ENCODE measurements at regions not wholly inside any gene's neighbourhood (a gene's known extent, or its start where the extent isn't known, plus 50 kb on each side); places are given as distances from the start of the nearest gene placed in this dataset.
"Not testable (repeated sequence)": the region's sequence is repeated elsewhere in the genome, so short reads cannot be mapped to it uniquely, and the experiment has no call there.

DNA sequence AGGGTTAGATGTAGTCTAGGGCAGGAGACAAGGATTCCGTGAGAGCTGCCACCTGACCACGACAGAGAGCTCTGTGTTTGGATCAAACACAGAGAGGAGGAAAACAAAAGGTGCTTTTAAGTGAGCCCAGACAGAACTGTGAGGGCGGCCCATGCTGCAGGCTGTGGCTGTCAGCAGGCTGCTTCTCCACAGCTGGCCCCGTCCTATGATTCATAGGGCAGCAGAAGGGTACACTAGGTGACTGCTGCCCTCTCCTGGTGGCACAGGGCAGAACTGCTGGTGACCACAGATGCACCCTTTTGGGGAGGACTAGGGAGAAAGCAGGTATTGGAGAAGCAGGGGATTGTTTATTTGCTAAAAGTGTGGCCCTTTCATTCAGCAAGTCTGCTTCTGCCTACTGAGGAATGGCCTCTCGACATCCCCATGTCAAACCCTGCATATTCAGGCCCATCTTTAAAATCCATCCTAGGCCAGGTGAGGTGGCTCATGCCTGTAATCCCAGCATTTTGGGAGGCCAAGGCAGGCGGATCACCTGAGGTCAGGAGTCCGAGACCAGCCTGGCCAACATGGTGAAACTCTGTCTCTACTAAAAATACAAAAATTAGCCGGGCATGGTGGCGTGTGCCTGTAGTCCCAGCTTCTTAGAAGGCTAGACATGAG, 234.4 kb upstream of the FRG2C start:
- not testable (repeated sequence) for H3K27me3 Mint-ChIP-seq; H3K4me1 Mint-ChIP-seq (ENCODE audit: unreplicated experiment); H3K36me3 Mint-ChIP-seq; H3K9me3 Mint-ChIP-seq; DNase-seq (ENCODE audit: extremely low spot score, unreplicated experiment); H3K27ac Mint-ChIP-seq
- peak overlapping the region; percentile 48 for H3K4me3 Mint-ChIP-seq
- TF ChIP-seq, protein P1, sequence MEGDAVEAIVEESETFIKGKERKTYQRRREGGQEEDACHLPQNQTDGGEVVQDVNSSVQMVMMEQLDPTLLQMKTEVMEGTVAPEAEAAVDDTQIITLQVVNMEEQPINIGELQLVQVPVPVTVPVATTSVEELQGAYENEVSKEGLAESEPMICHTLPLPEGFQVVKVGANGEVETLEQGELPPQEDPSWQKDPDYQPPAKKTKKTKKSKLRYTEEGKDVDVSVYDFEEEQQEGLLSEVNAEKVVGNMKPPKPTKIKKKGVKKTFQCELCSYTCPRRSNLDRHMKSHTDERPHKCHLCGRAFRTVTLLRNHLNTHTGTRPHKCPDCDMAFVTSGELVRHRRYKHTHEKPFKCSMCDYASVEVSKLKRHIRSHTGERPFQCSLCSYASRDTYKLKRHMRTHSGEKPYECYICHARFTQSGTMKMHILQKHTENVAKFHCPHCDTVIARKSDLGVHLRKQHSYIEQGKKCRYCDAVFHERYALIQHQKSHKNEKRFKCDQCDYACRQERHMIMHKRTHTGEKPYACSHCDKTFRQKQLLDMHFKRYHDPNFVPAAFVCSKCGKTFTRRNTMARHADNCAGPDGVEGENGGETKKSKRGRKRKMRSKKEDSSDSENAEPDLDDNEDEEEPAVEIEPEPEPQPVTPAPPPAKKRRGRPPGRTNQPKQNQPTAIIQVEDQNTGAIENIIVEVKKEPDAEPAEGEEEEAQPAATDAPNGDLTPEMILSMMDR (conservative IDR thresholded peaks at IDR 0.05), result peak; percentile 86

DNA sequence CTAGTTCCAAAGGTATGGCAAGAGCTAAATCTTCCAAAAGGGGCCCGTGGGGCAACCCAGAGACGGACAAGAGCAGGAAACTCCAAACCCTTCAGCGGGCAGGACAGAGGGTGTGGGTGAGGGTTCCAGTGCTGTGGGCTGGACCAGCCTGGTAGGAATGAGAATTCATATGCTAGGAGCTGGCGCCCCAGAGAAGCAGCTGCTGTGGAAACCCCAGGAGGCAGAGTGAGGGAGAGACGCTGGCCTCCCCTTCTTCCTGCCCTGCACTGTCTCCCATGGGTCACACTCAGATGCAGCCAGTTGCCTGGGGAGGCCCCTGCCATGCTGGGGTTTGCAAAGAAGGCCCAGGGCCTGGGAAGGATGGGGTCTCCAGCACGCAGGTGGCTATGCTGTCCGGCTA, 233.7 kb upstream of the FRG2C start:
- not testable (repeated sequence) for H3K4me1 Mint-ChIP-seq (ENCODE audit: unreplicated experiment); H3K27ac Mint-ChIP-seq; DNase-seq (ENCODE audit: extremely low spot score, unreplicated experiment); H3K4me3 Mint-ChIP-seq; H3K27me3 Mint-ChIP-seq; H3K9me3 Mint-ChIP-seq; H3K36me3 Mint-ChIP-seq

DNA sequence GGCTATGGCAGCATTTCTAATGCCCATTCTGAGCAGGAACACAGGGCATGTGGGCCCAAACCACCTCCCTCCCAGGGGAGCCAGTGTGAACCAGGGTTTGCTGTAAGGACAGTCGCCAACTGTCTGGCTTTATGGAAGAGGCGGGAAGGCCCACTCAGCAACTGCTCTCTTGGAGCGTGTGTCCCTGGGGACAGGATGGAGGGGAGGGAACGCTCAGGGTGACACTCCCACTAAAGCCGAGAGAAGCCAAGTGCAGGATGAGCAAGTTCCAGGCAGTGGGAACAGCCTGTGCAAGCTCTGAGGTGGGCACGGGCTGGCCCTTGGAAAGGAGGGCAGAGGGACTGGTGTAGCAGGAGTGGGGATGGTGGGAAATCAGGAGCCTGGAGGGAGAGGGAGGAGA, 233.0 kb upstream of the FRG2C start:
- not testable (repeated sequence) for H3K9me3 Mint-ChIP-seq; H3K27ac Mint-ChIP-seq; H3K4me3 Mint-ChIP-seq; DNase-seq (ENCODE audit: extremely low spot score, unreplicated experiment); H3K36me3 Mint-ChIP-seq; H3K4me1 Mint-ChIP-seq (ENCODE audit: unreplicated experiment); H3K27me3 Mint-ChIP-seq

DNA sequence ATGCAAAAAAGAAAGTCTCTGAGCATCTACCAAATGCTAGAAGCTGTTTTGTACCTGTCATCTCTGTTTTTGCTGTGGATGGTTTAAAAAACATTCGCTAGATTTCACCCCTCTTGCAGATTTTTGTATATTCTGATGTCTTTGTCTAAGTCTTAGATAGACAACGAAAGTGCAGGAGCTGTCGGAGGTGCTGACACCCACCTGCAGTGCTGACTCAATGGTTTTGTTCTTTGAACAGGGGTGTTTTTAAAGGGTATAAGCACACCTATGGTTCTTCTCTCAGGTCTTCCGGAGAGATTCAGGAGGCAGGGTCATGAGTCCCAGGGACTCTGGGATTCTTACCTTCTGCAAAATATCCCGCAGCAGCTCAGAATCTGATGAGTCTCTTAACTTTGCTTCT, 231.7 kb upstream of the FRG2C start:
- H3K4me1 Mint-ChIP-seq (ENCODE audit: unreplicated experiment); H3K9me3 Mint-ChIP-seq; DNase-seq (ENCODE audit: extremely low spot score, unreplicated experiment); H3K36me3 Mint-ChIP-seq; H3K27me3 Mint-ChIP-seq: not testable (repeated sequence)
- Mint-ChIP-seq H3K4me3 (peak overlapping the region; percentile 41), H3K27ac (peak overlapping the region; percentile 34)

DNA sequence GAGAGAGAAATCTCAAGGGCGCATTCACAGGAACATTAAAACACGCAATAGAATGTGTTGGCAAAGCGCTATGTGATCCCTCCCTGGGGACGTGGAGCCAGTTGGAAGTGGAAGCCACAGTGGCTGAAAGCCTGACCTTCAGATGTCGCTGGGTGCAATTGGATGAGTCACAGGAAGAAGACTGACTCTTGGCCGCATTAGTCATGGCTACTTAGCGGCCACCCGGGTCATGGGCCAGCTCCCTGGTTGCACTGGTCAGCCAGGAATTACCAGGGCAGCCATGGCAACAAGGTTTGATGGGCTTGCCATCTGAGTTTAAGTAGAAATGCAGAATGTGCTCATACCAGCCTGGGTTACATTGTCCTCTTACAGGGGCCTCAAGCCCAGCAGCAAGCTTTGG, 231.2 kb upstream of the FRG2C start:
- Mint-ChIP-seq H3K27ac (peak overlapping the region; percentile 34), H3K4me3 (peak overlapping the region; percentile 65)
- not testable (repeated sequence) for H3K27me3 Mint-ChIP-seq

DNA sequence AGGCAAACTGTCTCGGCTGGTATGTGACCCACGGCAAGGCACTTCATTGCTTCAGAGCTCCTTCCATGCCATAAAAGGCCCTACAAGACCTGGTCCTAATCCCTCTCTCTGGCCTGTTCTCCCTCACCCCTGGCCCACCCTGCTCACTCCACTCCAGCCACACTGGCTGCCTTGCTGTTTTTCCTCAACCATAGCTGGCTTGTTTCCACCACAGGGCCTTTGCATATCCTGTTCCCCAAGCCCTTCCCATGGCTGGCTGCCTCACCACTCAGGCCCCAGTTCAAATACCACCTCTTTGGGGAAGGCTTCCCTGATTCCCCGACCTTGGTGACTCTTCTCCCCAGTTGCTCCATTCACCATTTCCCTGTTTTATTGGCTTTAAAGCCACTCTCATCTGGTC, 230.8 kb upstream of the FRG2C start:
- H3K4me3 Mint-ChIP-seq, result peak overlapping the region; percentile 65
- not testable (repeated sequence) for H3K9me3 Mint-ChIP-seq; H3K36me3 Mint-ChIP-seq; H3K27me3 Mint-ChIP-seq; DNase-seq (ENCODE audit: extremely low spot score, unreplicated experiment); H3K4me1 Mint-ChIP-seq (ENCODE audit: unreplicated experiment)
- peak overlapping the region; percentile 88 for H3K27ac Mint-ChIP-seq

More for the DNA sequence above, 231.2 kb upstream of the FRG2C start:
- H3K4me1 Mint-ChIP-seq (ENCODE audit: unreplicated experiment); H3K9me3 Mint-ChIP-seq; DNase-seq (ENCODE audit: extremely low spot score, unreplicated experiment); H3K36me3 Mint-ChIP-seq: not testable (repeated sequence)

DNA sequence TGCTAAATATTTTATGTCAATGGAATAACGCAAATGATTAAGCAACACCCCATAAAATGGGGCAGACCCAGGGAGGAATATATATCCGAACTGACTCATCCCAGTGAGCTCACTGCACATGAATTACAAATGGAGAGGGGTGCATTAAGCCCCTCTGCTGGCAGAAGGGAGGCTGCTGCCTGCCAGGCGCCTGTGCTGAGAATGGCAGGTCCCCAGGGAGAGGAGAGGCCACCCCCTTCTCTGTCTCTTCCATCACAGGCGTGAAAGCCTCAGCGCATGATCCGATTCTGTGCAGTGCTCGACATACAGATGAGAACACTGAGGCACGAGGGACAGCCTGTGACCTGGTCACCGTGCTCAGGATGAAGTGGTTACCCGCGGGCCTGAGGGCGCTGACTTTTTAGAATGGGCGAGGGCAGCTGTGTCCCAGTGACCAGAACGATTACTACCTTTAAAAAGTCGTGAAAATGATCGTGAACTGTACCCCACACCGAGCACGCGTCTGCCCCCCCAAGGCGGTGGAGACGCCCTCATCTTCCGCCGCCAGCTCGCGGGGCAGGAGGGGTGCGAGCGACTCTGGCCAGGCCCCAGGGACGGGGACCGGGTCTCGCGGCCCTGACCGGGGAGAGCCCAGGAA, 229.7 kb upstream of the FRG2C start:
- not testable (repeated sequence) for H3K27me3 Mint-ChIP-seq; DNase-seq (ENCODE audit: extremely low spot score, unreplicated experiment); H3K4me1 Mint-ChIP-seq (ENCODE audit: unreplicated experiment); H3K36me3 Mint-ChIP-seq; H3K9me3 Mint-ChIP-seq
- Mint-ChIP-seq H3K27ac (peak overlapping the region; percentile 88), H3K4me3 (peak overlapping the region; percentile 99)
- TF ChIP-seq, protein P1 (conservative IDR thresholded peaks at IDR 0.05), result peak; percentile 22

DNA sequence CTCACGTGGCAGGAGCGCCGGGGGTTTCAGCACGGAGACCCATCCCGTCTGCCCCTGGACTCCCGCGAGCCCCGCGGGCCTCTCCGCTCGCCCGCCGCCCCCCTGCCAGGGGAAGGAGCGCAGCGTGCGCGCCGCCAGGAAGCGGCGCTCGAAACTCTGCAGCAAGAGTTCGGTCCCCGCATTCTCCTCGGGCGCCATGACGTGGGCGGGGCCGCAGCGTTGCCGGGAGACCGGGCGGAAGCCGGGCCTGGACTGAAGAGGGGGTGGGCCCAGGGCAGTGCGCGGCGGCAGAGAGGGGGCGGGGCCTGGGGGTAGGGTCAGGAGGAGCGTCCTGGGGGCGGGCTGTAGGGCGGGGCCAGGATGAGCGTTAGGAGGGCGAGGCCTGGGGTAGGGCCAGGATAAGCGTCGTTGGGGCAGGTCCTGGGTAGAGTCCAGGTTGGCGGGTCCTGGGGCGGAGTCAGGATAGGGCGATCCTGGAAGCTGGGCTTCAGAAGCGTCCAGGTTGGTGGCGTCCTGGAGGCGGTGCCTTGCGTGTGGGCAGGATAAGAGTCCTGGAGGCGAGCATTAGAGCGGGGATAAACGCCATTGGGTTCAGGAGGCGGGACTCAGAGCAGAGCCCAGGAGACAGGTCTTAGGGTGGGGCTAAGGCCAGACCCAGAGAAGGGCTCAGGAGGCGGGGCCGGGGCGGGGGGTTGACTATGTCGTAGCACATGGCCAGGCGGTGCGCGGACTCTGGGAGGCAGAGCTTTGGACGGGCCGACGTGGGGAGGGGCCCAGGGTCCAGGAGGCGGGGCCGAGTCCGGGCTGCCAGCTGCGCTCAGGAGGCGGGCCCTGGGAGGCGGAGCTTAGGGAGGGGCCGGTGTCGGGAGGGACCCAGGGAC, 229.0 kb upstream of the FRG2C start:
- Mint-ChIP-seq H3K27ac (peak overlapping the region; percentile 100), H3K4me3 (peak overlapping the region; percentile 99)
- H3K9me3 Mint-ChIP-seq; H3K4me1 Mint-ChIP-seq (ENCODE audit: unreplicated experiment); H3K27me3 Mint-ChIP-seq; H3K36me3 Mint-ChIP-seq: not testable (repeated sequence)
- DNase-seq (ENCODE audit: extremely low spot score, unreplicated experiment), result peak; percentile 97

DNA sequence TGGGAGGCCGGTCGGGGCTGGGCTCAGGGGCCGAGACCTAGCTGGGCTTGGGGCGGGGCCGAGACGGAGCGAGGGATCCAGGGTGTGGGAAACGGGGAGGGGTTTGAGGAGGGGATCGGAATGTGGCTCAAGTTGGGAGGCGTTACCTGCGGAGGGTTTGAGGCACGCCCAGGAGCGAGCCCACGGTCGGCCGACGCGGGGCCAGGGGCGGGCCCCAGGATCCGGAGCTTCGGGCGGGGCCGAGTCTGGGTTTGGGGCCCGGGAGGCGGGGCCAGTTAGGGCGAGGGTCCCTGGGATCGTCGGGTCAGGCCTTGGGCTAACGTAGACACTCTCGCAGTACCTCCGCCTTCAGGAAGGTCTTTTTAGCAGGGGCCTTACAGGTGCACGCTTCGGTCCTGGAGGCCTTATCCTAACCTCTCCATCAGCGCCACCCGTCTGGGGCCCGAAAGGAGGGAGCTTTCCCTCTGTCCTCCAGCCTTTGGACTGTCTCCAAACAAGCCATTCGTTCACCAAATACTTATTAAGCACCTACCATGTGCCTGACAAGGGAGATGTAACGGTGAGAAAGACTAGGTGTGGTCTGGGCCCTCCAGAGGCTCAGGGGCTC, 228.2 kb upstream of the FRG2C start:
- not testable (repeated sequence) for H3K36me3 Mint-ChIP-seq; H3K27me3 Mint-ChIP-seq; DNase-seq (ENCODE audit: extremely low spot score, unreplicated experiment); H3K4me1 Mint-ChIP-seq (ENCODE audit: unreplicated experiment); H3K9me3 Mint-ChIP-seq
- peak overlapping the region; percentile 100 for H3K27ac Mint-ChIP-seq
- peak overlapping the region; percentile 99 for H3K4me3 Mint-ChIP-seq

DNA sequence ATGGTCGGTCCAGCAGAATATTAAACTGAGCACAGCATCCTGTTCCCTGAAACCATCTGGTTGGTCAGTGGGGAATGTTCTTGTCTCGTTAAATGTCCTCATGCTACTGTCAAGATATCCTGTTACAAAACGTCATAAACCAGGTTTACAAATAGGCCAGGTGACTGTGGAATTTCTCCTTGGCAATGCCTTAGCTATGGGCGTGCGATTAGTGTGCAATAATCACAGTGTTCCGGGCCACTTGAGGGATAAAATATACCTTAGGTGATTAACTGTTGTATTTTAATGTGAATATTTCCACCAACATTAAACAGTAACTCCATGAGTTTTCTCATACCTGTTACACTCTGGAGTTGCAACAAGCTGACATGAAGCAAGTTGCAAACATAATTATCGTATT, 223.1 kb upstream of the FRG2C start:
- H3K27ac Mint-ChIP-seq; H3K27me3 Mint-ChIP-seq; H3K4me3 Mint-ChIP-seq; H3K36me3 Mint-ChIP-seq; H3K4me1 Mint-ChIP-seq (ENCODE audit: unreplicated experiment); H3K9me3 Mint-ChIP-seq; DNase-seq (ENCODE audit: extremely low spot score, unreplicated experiment): not testable (repeated sequence)

DNA sequence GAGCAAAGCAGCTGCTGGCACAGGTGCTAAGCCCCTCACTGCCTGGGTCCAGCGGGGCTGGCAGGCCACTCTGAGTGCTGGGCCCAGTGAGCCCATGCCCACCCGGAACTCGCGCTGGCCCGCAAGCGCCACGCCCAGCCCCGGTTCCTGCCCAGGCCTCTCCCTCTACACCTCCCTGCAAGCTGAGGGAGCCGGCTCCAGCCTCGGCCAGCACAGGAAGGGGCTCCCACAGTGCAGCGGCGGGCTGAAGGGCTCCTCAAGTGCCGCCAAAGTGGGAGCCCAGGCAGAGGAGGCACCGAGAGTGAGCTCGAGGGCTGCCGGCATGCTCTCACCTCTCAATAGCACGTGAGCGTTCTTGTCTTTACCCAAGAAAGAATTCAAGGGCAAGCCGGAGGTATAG, 219.5 kb upstream of the FRG2C start:
- H3K4me3 Mint-ChIP-seq; H3K27me3 Mint-ChIP-seq; H3K27ac Mint-ChIP-seq; DNase-seq (ENCODE audit: extremely low spot score, unreplicated experiment); H3K36me3 Mint-ChIP-seq; H3K4me1 Mint-ChIP-seq (ENCODE audit: unreplicated experiment); H3K9me3 Mint-ChIP-seq: not testable (repeated sequence)
